H1 (cell line): ENCODE measurements at regions not wholly inside any gene's neighbourhood (a gene's known extent, or its start where the extent isn't known, plus 50 kb on each side); places are given as distances from the start of the nearest gene placed in this dataset.

Source experiments
- CTCF ChIA-PET: fragments of 300-600 bp; sonication (Branson Sonifier 250); formaldehyde crosslinking; loops from one replicate; lab custom pipeline; 2021; ENCODE audit not compliant: partially characterized antibody; lab: Charles Lee
- POLR2A ChIA-PET: fragments of 300-600 bp; sonication (Branson Sonifier 250); formaldehyde crosslinking; loops from one replicate; lab custom pipeline; 2021; ENCODE audit warnings: inconsistent platforms; ENCODE audit not compliant: partially characterized antibody; lab: Charles Lee
- DNase-seq, 2 experiments: peaks; one replicate each; pipeline versions ENCODE4 v3.0.0 to v3.0.0-alpha.2; 2010 to 2022; ENCODE audit warnings: low spot score in 2 of 2, low read depth in 1 of 2, mixed read lengths in 1 of 2
- FAIRE-seq: peaks from 2 replicates; lab custom pipeline; 2011; peaks lifted over from hg19 to GRCh38; lab: Jason Lieb, UNC
- H2AFZ ChIP-seq: 2 replicates; pipeline ENCODE4 v1.8.1; 2012; ENCODE audit warnings: low read length, inconsistent platforms
- H2AK5ac ChIP-seq: 2 replicates; pipeline ENCODE4 v1.6.1; 2013; ENCODE audit warnings: low read depth, low read length
- H2BK120ac ChIP-seq: replicated peaks from 2 replicates; pipeline ENCODE3; 2013; ENCODE audit warnings: low read depth, low read length, inconsistent platforms
- H2BK12ac ChIP-seq: 2 replicates; pipeline ENCODE4 v1.6.1; 2013; ENCODE audit warnings: low read depth, low read length
- H2BK15ac ChIP-seq: 2 replicates; pipeline ENCODE4 v1.6.1; 2013; ENCODE audit warnings: low read length
- H2BK20ac ChIP-seq: 2 replicates; pipeline ENCODE4 v1.6.1; 2013; ENCODE audit warnings: low read length
- H2BK5ac ChIP-seq: 2 replicates; pipeline ENCODE4 v1.6.1; 2013; ENCODE audit warnings: low read depth, low read length
- H3K14ac ChIP-seq: 2 replicates; pipeline ENCODE4 v1.6.1; 2013; ENCODE audit warnings: inconsistent platforms; ENCODE audit not compliant: insufficient read length
- H3K18ac ChIP-seq: 2 replicates; pipeline ENCODE4 v1.6.1; 2013; ENCODE audit warnings: low read length; ENCODE audit errors: extremely low read depth
- H3K23ac ChIP-seq: 2 replicates; pipeline ENCODE4 v1.6.1; 2013; ENCODE audit warnings: inconsistent platforms; ENCODE audit not compliant: insufficient read length
- H3K23me2 ChIP-seq: 2 replicates; pipeline ENCODE4 v1.6.1; 2013; ENCODE audit warnings: low read depth, low read length
- H3K27ac ChIP-seq: 2 replicates; pipeline ENCODE4 v1.6.1; 2011; ENCODE audit warnings: low read depth, low read length, inconsistent platforms
- H3K27me3 ChIP-seq, 4 experiments: replicated peaks in 1 of 4; 1 replicate in 1 of 4; 2 replicates in 3 of 4; pipeline versions ENCODE4 v1.6.1 to v1.8.1; 2011 to 2013; ENCODE audit warnings: low read length in 3 of 4, mild to moderate bottlenecking in 3 of 4, inconsistent platforms in 2 of 4, mixed read lengths in 2 of 4, moderate library complexity in 1 of 4; ENCODE audit not compliant: control insufficient read depth in 3 of 4, insufficient read depth in 3 of 4; ENCODE audit errors: extremely low read depth in 1 of 4
- H3K36me3 ChIP-seq, 4 experiments: 2 replicates each; pipeline versions ENCODE4 v1.6.1 to v1.8.1; 2011 to 2013; ENCODE audit warnings: mild to moderate bottlenecking in 4 of 4, low read length in 3 of 4, moderate library complexity in 2 of 4, control low read depth in 1 of 4, inconsistent platforms in 1 of 4; ENCODE audit not compliant: insufficient read depth in 4 of 4, control insufficient read depth in 2 of 4
- H3K4ac ChIP-seq: replicated peaks from 2 replicates; pipeline ENCODE3; 2013; ENCODE audit warnings: low read length, low read depth, mixed read lengths, inconsistent platforms; ENCODE audit not compliant: insufficient read length
- H3K4me1 ChIP-seq, 4 experiments: replicated peaks in 1 of 4; 1 replicate in 1 of 4; 2 replicates in 3 of 4; pipeline versions ENCODE4 v1.6.1 to v1.8.1; 2011 to 2013; ENCODE audit warnings: low read length in 3 of 4, inconsistent platforms in 2 of 4, mixed read lengths in 1 of 4; ENCODE audit not compliant: insufficient read depth in 4 of 4, control insufficient read depth in 3 of 4
- H3K4me2 ChIP-seq, 2 experiments: 2 replicates each; pipeline versions ENCODE4 v1.6.1 to v1.8.1; 2011 to 2013; ENCODE audit warnings: low read depth in 2 of 2, low read length in 2 of 2, control low read depth in 1 of 2, inconsistent platforms in 1 of 2, mild to moderate bottlenecking in 1 of 2; ENCODE audit not compliant: insufficient read depth in 1 of 2
- H3K4me3 ChIP-seq, 4 experiments: fragments of 200-600, 300-600 bp in 1 of 4; sonication (generic), shearing (Covaris generic), sonication (Bioruptor Twin) in 1 of 4; 2 replicates each; pipeline versions ENCODE4 v1.5.1 to v1.8.1; 2011 to 2016; ENCODE audit warnings: low read length in 4 of 4, low read depth in 3 of 4, control low read depth in 2 of 4, inconsistent platforms in 2 of 4, mild to moderate bottlenecking in 2 of 4, mixed read lengths in 1 of 4, moderate library complexity in 1 of 4; ENCODE audit not compliant: insufficient read depth in 2 of 4; ENCODE audit errors: extremely low read depth in 1 of 4
- H3K56ac ChIP-seq: replicated peaks from 2 replicates; pipeline ENCODE3; 2013; ENCODE audit warnings: low read depth, mild to moderate bottlenecking, mixed read lengths, low read length, inconsistent platforms; ENCODE audit not compliant: insufficient read length
- H3K79me1 ChIP-seq: 2 replicates; pipeline ENCODE4 v1.6.1; 2013; ENCODE audit warnings: low read depth, low read length, control low read depth
- H3K79me2 ChIP-seq, 2 experiments: 2 replicates each; pipeline versions ENCODE4 v1.6.1 to v1.8.1; 2012 to 2013; ENCODE audit warnings: low read length in 2 of 2, mild to moderate bottlenecking in 2 of 2, inconsistent platforms in 1 of 2; ENCODE audit not compliant: insufficient read depth in 2 of 2, control insufficient read depth in 1 of 2
- H3K9ac ChIP-seq, 4 experiments: replicated peaks in 1 of 4; 1 replicate in 1 of 4; 2 replicates in 3 of 4; pipeline versions ENCODE4 v1.6.1 to v1.8.1; 2011 to 2013; ENCODE audit warnings: low read depth in 3 of 4, low read length in 3 of 4, control low read depth in 2 of 4, mild to moderate bottlenecking in 2 of 4, moderate library complexity in 2 of 4, inconsistent platforms in 1 of 4; ENCODE audit errors: extremely low read depth in 1 of 4
- H3K9me3 ChIP-seq, 2 experiments: 2 replicates each; pipeline versions ENCODE4 v1.6.1 to v1.8.1; 2012 to 2013; ENCODE audit warnings: mild to moderate bottlenecking in 2 of 2, moderate library complexity in 2 of 2, control low read depth in 1 of 2, inconsistent platforms in 1 of 2, low read depth in 1 of 2, low read length in 1 of 2, mixed read lengths in 1 of 2; ENCODE audit not compliant: insufficient read depth in 2 of 2
- H4K20me1 ChIP-seq, 2 experiments: replicated peaks in 1 of 2; 2 replicates each; pipeline versions ENCODE3 to v1.8.1; 2011 to 2013; ENCODE audit warnings: inconsistent platforms in 2 of 2, low read length in 2 of 2, mild to moderate bottlenecking in 1 of 2; ENCODE audit not compliant: insufficient read depth in 2 of 2, control insufficient read depth in 1 of 2
- H4K5ac ChIP-seq: 2 replicates; pipeline ENCODE4 v1.6.1; 2013; ENCODE audit warnings: low read length, low read depth, mixed read lengths, inconsistent platforms; ENCODE audit not compliant: insufficient read length
- H4K8ac ChIP-seq: 2 replicates; pipeline ENCODE4 v1.8.0; 2013; ENCODE audit warnings: mild to moderate bottlenecking, moderate library complexity, low read length, inconsistent platforms; ENCODE audit not compliant: insufficient read depth; ENCODE audit errors: extremely low read depth
- H4K91ac ChIP-seq: replicated peaks from 2 replicates; pipeline ENCODE3; 2013; ENCODE audit warnings: low read length, mixed read lengths, inconsistent platforms; ENCODE audit not compliant: insufficient read length
- KDM1A ChIP-seq: fragments of 200-600, 300-600 bp; sonication (generic); IDR thresholded peaks from 2 replicates; pipeline ENCODE4 v1.7.1; 2016; ENCODE audit warnings: mild to moderate bottlenecking, low read length, borderline replicate concordance
- RAD21 ChIP-seq, 2 experiments: IDR thresholded peaks in 1 of 2; conservative IDR thresholded peaks in 1 of 2; 2 replicates each; pipeline ENCODE4 v1.6.1; 2011; ENCODE audit warnings: low read depth in 2 of 2, low read length in 2 of 2, improper control_type of control experiment in 1 of 2, inconsistent platforms in 1 of 2, mild to moderate bottlenecking in 1 of 2, moderate library complexity in 1 of 2
- RNF2 ChIP-seq: fragments of 200-900, 300-1000 bp; sonication (generic); IDR thresholded peaks from 2 replicates; pipeline ENCODE4 v1.7.1; 2016; ENCODE audit warnings: borderline replicate concordance, low read depth, mild to moderate bottlenecking, antibody characterized with exemption, low read length; ENCODE audit not compliant: poor library complexity, severe bottlenecking; ENCODE audit errors: missing control alignments
- SRF ChIP-seq: IDR thresholded peaks from 2 replicates; pipeline ENCODE4 v1.6.1; 2011; ENCODE audit warnings: mild to moderate bottlenecking, low read depth, low read length, moderate library complexity
- SUZ12 ChIP-seq: fragments of 200-600 bp; sonication (generic); IDR thresholded peaks from 2 replicates; pipeline ENCODE4 v1.6.1; 2012; ENCODE audit warnings: mild to moderate bottlenecking, inconsistent platforms, low read length, moderate library complexity, mixed read lengths
- TEAD4 ChIP-seq: IDR thresholded peaks from 2 replicates; pipeline ENCODE4 v1.6.1; 2012; ENCODE audit warnings: low read depth, low read length, inconsistent platforms, mixed read lengths
- WGBS, 2 experiments: shearing (Covaris generic) in 1 of 2; methylation state at CpG; one replicate each; pipeline versions ENCODE4 v1.1.6 to v1.1.7; 2013 to 2015; ENCODE audit warnings: low lambda C conversion rate in 2 of 2, mixed read lengths in 2 of 2, inconsistent platforms in 1 of 2, low coverage in 1 of 2, missing lambda C conversion rate in 1 of 2; ENCODE audit not compliant: insufficient replicate concordance in 2 of 2, insufficient coverage in 1 of 2, insufficient read length in 1 of 2; ENCODE audit errors: extremely low coverage in 1 of 2, missing lambda C conversion rate in 1 of 2; 5-methylcytosine and 5-hydroxymethylcytosine counted together

GRCh38 chr4:18533262-18533775 lies 511.8 kb upstream of the LCORL start:
- Histone ChIP-seq H3K23me2 (no peaks in the 10 kb centered on the region; the same call in 1 of the 2 replicates), H3K23ac (no peak overlapping the region), H4K91ac (no peak overlapping the region), H4K20me1 (no peaks in the 10 kb centered on the region), H3K18ac (no peak overlapping the region), H3K9me3 (peaks cover 25 to 31% of the 10 kb centered on the region in 2 experiments; a peak in 3 of 4 replicates), H3K4ac (no peak overlapping the region), H2BK20ac (no peak overlapping the region), H2BK120ac (no peak overlapping the region), H2AK5ac (no peak overlapping the region), H3K27me3 (peaks cover 0 to 1% (median 0%) of the 10 kb centered on the region in 4 experiments; a peak in 1 of 7 replicates), H3K14ac (no peak overlapping the region), H4K5ac (no peak overlapping the region), H2BK12ac (no peak overlapping the region), H3K79me2 (no peaks in the 10 kb centered on the region), H3K27ac (no peak overlapping the region), H4K8ac (no peak overlapping the region), H3K56ac (no peak overlapping the region), H3K4me2 (no peak overlapping the region), H2AFZ (no peak overlapping the region), H3K9ac (no peak overlapping the region), H2BK15ac (no peak overlapping the region), H3K79me1 (no peaks in the 10 kb centered on the region), H3K36me3 (no peaks in the 10 kb centered on the region), H3K4me1 (no peaks in the 10 kb centered on the region), H2BK5ac (no peak overlapping the region), H3K4me3 (no peak overlapping the region)
- CTCF ChIA-PET = no interaction called here
- DNase-seq = no peak
- WGBS, 2 experiments = 85% methylated on average over 3 of the region's 3 CpGs; no CpG with 5 or more reads in 1 of the 2 experiments
- POLR2A ChIA-PET = no interaction called here
- FAIRE-seq = no peak
- TF ChIP-seq RAD21 (IDR thresholded peaks at IDR 0.05 in 1 of 2, conservative IDR thresholded peaks at IDR 0.05 in 1 of 2; ENCODE audit: low read depth in 2 of 2, low read length in 2 of 2) (no peak), TEAD4 (no peak), KDM1A (no peak), SRF (no peak), SUZ12 (no peak), RNF2 (no peak)
